ENCODE measurements at regions not wholly inside any gene's neighbourhood (a gene's known extent, or its start where the extent isn't known, plus 50 kb on each side); places are given as distances from the start of the nearest gene placed in this dataset.

DNA sequence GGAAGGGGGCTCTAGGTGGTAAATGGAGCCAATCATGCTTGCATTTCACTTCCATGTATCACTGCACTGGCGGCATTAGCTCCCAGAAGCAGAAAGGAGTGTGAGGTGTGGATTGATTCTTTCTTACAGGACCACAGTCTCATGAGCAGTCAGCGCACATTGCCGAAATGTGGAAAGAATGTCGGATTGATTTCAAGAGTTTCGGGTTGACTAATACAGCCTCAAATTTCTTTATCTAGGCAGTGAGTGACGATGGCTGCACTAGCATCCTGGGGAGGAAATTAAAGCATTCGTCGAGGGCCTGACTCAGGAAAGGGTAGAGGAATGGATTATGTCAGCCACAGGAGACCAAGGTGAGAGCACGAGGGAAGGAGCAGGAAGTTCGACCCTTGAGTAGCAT is 222.8 kb upstream of the CDYL start:
- Histone ChIP-seq H3K27ac (no peak overlapping the region), H3K27me3 (no peaks in the 10 kb centered on the region), H3K4me3 (no peak overlapping the region), H3K36me3 (no peaks in the 10 kb centered on the region), H3K4me1 (no peaks in the 10 kb centered on the region), H3K9me3 (no peaks in the 10 kb centered on the region)
- TF ChIP-seq CTCF (IDR thresholded peaks at IDR 0.05) = no peak
- DNase-seq (ENCODE audit: low spot score) = no peak

- DNase-seq (ENCODE audit: low spot score) = no peak
- Histone ChIP-seq H3K4me1 (no peaks in the 10 kb centered on the region), H3K27me3 (no peaks in the 10 kb centered on the region), H3K4me3 (no peak overlapping the region), H3K9me3 (no peaks in the 10 kb centered on the region), H3K27ac (no peak overlapping the region), H3K36me3 (no peaks in the 10 kb centered on the region)
- TF ChIP-seq CTCF (IDR thresholded peaks at IDR 0.05) = no peak
Observed at GRCh38 chr6:4550227-4550597, 226.0 kb upstream of the CDYL start.

DNA sequence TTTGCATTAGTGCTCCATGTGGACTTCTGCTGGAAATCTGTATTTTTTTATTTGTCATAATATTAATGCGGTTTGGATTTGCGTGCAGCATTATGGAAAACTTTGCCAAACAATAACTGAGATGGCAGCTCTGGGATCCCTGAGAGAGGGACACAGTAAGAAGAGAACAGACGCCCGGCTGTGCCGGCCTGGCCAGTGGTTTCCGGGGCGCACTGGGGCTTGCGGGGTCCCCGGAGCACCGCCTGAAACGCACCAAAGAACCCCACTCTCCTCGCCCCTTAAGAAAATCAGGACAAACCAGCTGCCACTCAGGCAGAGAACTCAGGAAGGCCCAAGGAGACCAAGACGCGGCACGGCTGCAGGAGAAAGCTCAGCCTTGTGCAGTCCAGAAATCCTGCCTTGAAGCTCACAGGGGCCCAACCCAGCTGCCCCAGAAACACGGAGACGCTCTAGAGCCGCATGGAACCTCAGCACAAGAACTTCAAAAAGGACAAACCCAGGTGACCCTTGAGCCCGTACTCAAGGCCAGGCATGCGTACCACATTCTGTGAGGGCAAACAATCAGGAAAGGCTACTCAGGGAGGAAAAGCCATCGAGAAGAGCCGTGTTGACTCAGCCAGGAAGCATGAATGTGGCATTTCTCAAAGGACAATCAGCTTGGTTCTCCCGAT is 226.5 kb upstream of the CDYL start:
- H3K27ac ChIP-seq = no peak overlapping the region
- no peak overlapping the region for H3K4me3 ChIP-seq
- H3K9me3 ChIP-seq = no peaks in the 10 kb centered on the region
- H3K4me1 ChIP-seq = no peaks in the 10 kb centered on the region
- no peak for DNase-seq (ENCODE audit: low spot score)
- no peaks in the 10 kb centered on the region for H3K36me3 ChIP-seq
- TF ChIP-seq CTCF (IDR thresholded peaks at IDR 0.05) = no peak
- H3K27me3 ChIP-seq = no peaks in the 10 kb centered on the region

- no peak for TF ChIP-seq CTCF (IDR thresholded peaks at IDR 0.05)
- no peaks in the 10 kb centered on the region for H3K27me3 ChIP-seq
- no peak for DNase-seq (ENCODE audit: low spot score)
Observed at GRCh38 chr6:4545893-4546292, 230.3 kb upstream of the CDYL start.

GRCh38 chr6:4543596-4543995 is 232.6 kb upstream of the CDYL start:
- no peak for DNase-seq (ENCODE audit: low spot score)
- no peaks in the 10 kb centered on the region for H3K36me3 ChIP-seq
- H3K4me3 ChIP-seq = no peak overlapping the region
- no peaks in the 10 kb centered on the region for H3K27me3 ChIP-seq
- H3K4me1 ChIP-seq = no peaks in the 10 kb centered on the region
- H3K9me3 ChIP-seq = peaks cover 0 to 11% of the 10 kb centered on the region in 2 donors
- no peak overlapping the region for H3K27ac ChIP-seq
- TF ChIP-seq CTCF (IDR thresholded peaks at IDR 0.05) = no peak

More at GRCh38 chr6:4545893-4546292, 230.3 kb upstream of the CDYL start:
- H3K27ac ChIP-seq = no peak overlapping the region
- H3K36me3 ChIP-seq = no peaks in the 10 kb centered on the region
- peaks cover 0 to 11% of the 10 kb centered on the region in 2 donors for H3K9me3 ChIP-seq
- no peaks in the 10 kb centered on the region for H3K4me1 ChIP-seq
- no peak overlapping the region for H3K4me3 ChIP-seq

DNA sequence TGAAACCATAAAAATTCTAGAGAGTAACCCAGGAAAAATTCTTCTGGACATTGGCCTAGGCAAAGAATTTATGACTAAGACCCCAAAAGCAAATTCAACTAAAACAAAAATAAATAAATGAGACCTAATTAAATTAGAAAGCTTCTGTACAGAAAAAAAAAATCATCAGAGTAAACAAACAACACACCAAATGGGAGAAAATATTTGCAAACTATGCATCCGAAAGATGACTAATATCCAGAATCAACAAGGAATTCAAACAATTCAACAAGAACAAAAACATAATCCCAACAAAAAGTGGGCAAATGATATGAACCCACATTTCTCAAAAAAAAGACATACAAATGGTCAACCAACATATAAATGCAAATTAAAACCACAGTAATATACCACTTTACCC is 242.6 kb upstream of the CDYL start:
- peaks cover 0 to 20% of the 10 kb centered on the region in 2 donors for H3K9me3 ChIP-seq
- H3K36me3 ChIP-seq = no peaks in the 10 kb centered on the region
- no peak for TF ChIP-seq CTCF (IDR thresholded peaks at IDR 0.05)
- no peak overlapping the region for H3K4me3 ChIP-seq
- H3K27ac ChIP-seq = no peak overlapping the region
- H3K27me3 ChIP-seq = no peaks in the 10 kb centered on the region
- H3K4me1 ChIP-seq = no peaks in the 10 kb centered on the region
- DNase-seq (ENCODE audit: low spot score) = no peak

All from right atrium auricular region (tissue), 2 donors.